D721Med (cell line): ENCODE measurements at regions not wholly inside any gene's neighbourhood (a gene's known extent, or its start where the extent isn't known, plus 50 kb on each side); places are given as distances from the start of the nearest gene placed in this dataset.
"Not testable (repeated sequence)": the region's sequence is repeated elsewhere in the genome, so short reads cannot be mapped to it uniquely, and the experiment has no call there.

Experiments
- DNase-seq: peaks from one replicate; pipeline ENCODE4 v3.0.0; 2011; ENCODE audit warnings: low spot score; ENCODE audit not compliant: insufficient read length
- FAIRE-seq: peaks from 2 replicates; lab custom pipeline; 2011; peaks lifted over from hg19 to GRCh38; lab: Jason Lieb, UNC
- CTCF ChIP-seq: IDR thresholded peaks from 2 replicates; pipeline ENCODE4 v1.5.1; 2012; ENCODE audit warnings: mild to moderate bottlenecking, control low read depth; ENCODE audit not compliant: insufficient read depth; ENCODE audit errors: missing control alignments

GRCh38 chr2:61597300-61598289, 59.4 kb upstream of the XPO1 start:
- no peak for DNase-seq
- TF ChIP-seq CTCF, result no peak
- FAIRE-seq, result no peak

GRCh38 chr2:61594201-61594600, 56.0 kb upstream of the XPO1 start:
- DNase-seq, FAIRE-seq: not testable (repeated sequence)

GRCh38 chr2:61593648-61594047, 55.5 kb upstream of the XPO1 start:
- FAIRE-seq, DNase-seq: not testable (repeated sequence)

GRCh38 chr2:61590214-61590613, 52.1 kb upstream of the XPO1 start:
- TF ChIP-seq CTCF, result no peak
- no peak for FAIRE-seq
- DNase-seq, result no peak

- TF ChIP-seq CTCF, result no peak
- no peak for DNase-seq
- no peak for FAIRE-seq
These were observed 50.4 kb upstream of the XPO1 start for GRCh38 chr2:61588566-61588965.
